WTC11 (cell line): ENCODE measurements at regions not wholly inside any gene's neighbourhood (a gene's known extent, or its start where the extent isn't known, plus 50 kb on each side); places are given as distances from the start of the nearest gene placed in this dataset.

Source experiments
- ATAC-seq: fragments of 200-7000 bp; cut with Tn5 transposase; 2 replicates; pipeline ENCODE4 v1.10.0; 2021; ENCODE audit warnings: mild to moderate bottlenecking, moderate library complexity
- CTCF ChIA-PET: fragments of 300-600 bp; sonication (Branson Sonifier 250); formaldehyde crosslinking; loops from one replicate; lab custom pipeline; 2021; ENCODE audit warnings: antibody characterized with exemption; lab: Charles Lee
- POLR2A ChIA-PET: fragments of 350-600 bp; sonication (Branson Sonifier 250); formaldehyde crosslinking; loops from one replicate; lab custom pipeline; 2021; ENCODE audit warnings: antibody characterized with exemption; lab: Charles Lee
- DNase-seq: peaks from one replicate; pipeline ENCODE4 v3.0.0; 2021; ENCODE audit warnings: low spot score
- H3K27ac Mint-ChIP-seq: 2 replicates; pipeline ENCODE4 v1.8.0; 2021; ENCODE audit warnings: mixed read lengths
- H3K27me3 Mint-ChIP-seq: 2 replicates; pipeline ENCODE4 v1.8.0; 2021; ENCODE audit warnings: low read depth, mild to moderate bottlenecking, moderate library complexity, mixed read lengths
- H3K36me3 Mint-ChIP-seq: 2 replicates; pipeline ENCODE4 v1.8.0; 2021; ENCODE audit warnings: mixed read lengths
- H3K4me1 Mint-ChIP-seq: 2 replicates; pipeline ENCODE4 v1.8.0; 2022; ENCODE audit warnings: mixed read lengths
- H3K4me3 Mint-ChIP-seq: 2 replicates; pipeline ENCODE4 v1.8.0; 2021; ENCODE audit warnings: mild to moderate bottlenecking, moderate library complexity, mixed read lengths
- H3K9me3 Mint-ChIP-seq: 2 replicates; pipeline ENCODE4 v1.8.0; 2021; ENCODE audit warnings: mixed read lengths
- CDX4 ChIP-seq: fragments of 250-450 bp; sonication (Bioruptor Pico); IDR thresholded peaks from 2 replicates; pipeline ENCODE4 v1.9.0; 2021; ENCODE audit warnings: moderate library complexity, mild to moderate bottlenecking, inconsistent platforms, borderline replicate concordance
- ERG ChIP-seq: fragments of 250-450 bp; sonication (Bioruptor Pico); IDR thresholded peaks from 2 replicates; pipeline ENCODE4 v1.8.0; 2021; ENCODE audit warnings: mild to moderate bottlenecking
- FOXJ3 ChIP-seq: sonication (generic); formaldehyde crosslinking; IDR thresholded peaks from 2 replicates; pipeline ENCODE4 v1.9.0; 2021; ENCODE audit warnings: missing genetic modification reagents, mild to moderate bottlenecking, borderline replicate concordance
- FOXP4 ChIP-seq: sonication (generic); formaldehyde crosslinking; IDR thresholded peaks from 2 replicates; pipeline ENCODE4 v1.8.0; 2022; ENCODE audit warnings: mild to moderate bottlenecking, missing genetic modification reagents
- GTF2I ChIP-seq: fragments of 250-450 bp; sonication (Bioruptor Pico); conservative IDR thresholded peaks from 2 replicates; pipeline ENCODE4 v1.4.0; 2021; ENCODE audit warnings: mild to moderate bottlenecking
- IRF1 ChIP-seq: sonication (generic); formaldehyde crosslinking; IDR thresholded peaks from 2 replicates; pipeline ENCODE4 v1.8.0; 2023; ENCODE audit warnings: missing genetic modification reagents
- JUN ChIP-seq: sonication (generic); formaldehyde crosslinking; IDR thresholded peaks from 2 replicates; pipeline ENCODE4 v1.8.0; 2023; ENCODE audit warnings: mild to moderate bottlenecking, missing genetic modification reagents
- KAT7 ChIP-seq: sonication (generic); formaldehyde crosslinking; IDR thresholded peaks from 2 replicates; pipeline ENCODE4 v1.8.1; 2023; ENCODE audit warnings: missing genetic modification reagents, mild to moderate bottlenecking, borderline replicate concordance
- MLX ChIP-seq: sonication (generic); formaldehyde crosslinking; IDR thresholded peaks from 2 replicates; pipeline ENCODE4 v1.8.1; 2023; ENCODE audit warnings: mild to moderate bottlenecking, missing genetic modification reagents, moderate library complexity
- MXD4 ChIP-seq: fragments of 250-450 bp; sonication (Bioruptor Pico); IDR thresholded peaks from 2 replicates; pipeline ENCODE4 v1.8.0; 2021; ENCODE audit warnings: mild to moderate bottlenecking, moderate library complexity, borderline replicate concordance
- NFYB ChIP-seq: sonication (generic); formaldehyde crosslinking; conservative IDR thresholded peaks from 2 replicates; pipeline ENCODE4 v1.8.0; 2022; ENCODE audit warnings: low read depth, missing genetic modification reagents
- NR2C2 ChIP-seq: sonication (generic); formaldehyde crosslinking; IDR thresholded peaks from 2 replicates; pipeline ENCODE4 v1.8.0; 2022; ENCODE audit warnings: mild to moderate bottlenecking, missing genetic modification reagents
- PRRX2 ChIP-seq: fragments of 250-450 bp; sonication (Bioruptor Pico); IDR thresholded peaks from 2 replicates; pipeline ENCODE4 v1.8.0; 2021; ENCODE audit warnings: mild to moderate bottlenecking
- RORB ChIP-seq: fragments of 250-450 bp; sonication (Bioruptor Pico); IDR thresholded peaks from 2 replicates; pipeline ENCODE4 v1.9.0; 2021; ENCODE audit warnings: mild to moderate bottlenecking
- SMAD4 ChIP-seq: sonication (generic); formaldehyde crosslinking; IDR thresholded peaks from 2 replicates; pipeline ENCODE4 v1.8.0; 2022; ENCODE audit warnings: mild to moderate bottlenecking, missing genetic modification reagents
- SOX15 ChIP-seq: fragments of 250-450 bp; sonication (Bioruptor Pico); IDR thresholded peaks from 2 replicates; pipeline ENCODE4 v1.9.0; 2021; ENCODE audit warnings: mild to moderate bottlenecking
- TCF7 ChIP-seq: sonication (generic); formaldehyde crosslinking; IDR thresholded peaks from 2 replicates; pipeline ENCODE4 v1.8.0; 2022; ENCODE audit warnings: mild to moderate bottlenecking, low read depth, missing genetic modification reagents, moderate library complexity
- TEAD1 ChIP-seq: sonication (generic); formaldehyde crosslinking; IDR thresholded peaks from 2 replicates; pipeline ENCODE4 v1.8.0; 2022; ENCODE audit warnings: mild to moderate bottlenecking, missing genetic modification reagents
- ZMAT4 ChIP-seq: fragments of 250-450 bp; sonication (Bioruptor Pico); IDR thresholded peaks from 2 replicates; pipeline ENCODE4 v1.9.0; 2021; ENCODE audit warnings: mild to moderate bottlenecking
- ZNF138 ChIP-seq: sonication (generic); formaldehyde crosslinking; conservative IDR thresholded peaks from 2 replicates; pipeline ENCODE4 v1.8.1; 2022; ENCODE audit warnings: mild to moderate bottlenecking, moderate library complexity, missing genetic modification reagents
- ZNF219 ChIP-seq: sonication (generic); formaldehyde crosslinking; IDR thresholded peaks from 2 replicates; pipeline ENCODE4 v1.8.0; 2023; ENCODE audit warnings: missing genetic modification reagents, mild to moderate bottlenecking, borderline replicate concordance
- ZNF232 ChIP-seq: sonication (generic); formaldehyde crosslinking; IDR thresholded peaks from 2 replicates; pipeline ENCODE4 v1.8.0; 2022; ENCODE audit warnings: mild to moderate bottlenecking, missing genetic modification reagents
- ZNF263 ChIP-seq: sonication (generic); formaldehyde crosslinking; IDR thresholded peaks from 2 replicates; pipeline ENCODE4 v1.8.1; 2022; ENCODE audit warnings: low read depth, mild to moderate bottlenecking, moderate library complexity, missing genetic modification reagents
- ZNF416 ChIP-seq: fragments of 250-450 bp; sonication (Bioruptor Pico); IDR thresholded peaks from 2 replicates; pipeline ENCODE4 v1.9.0; 2021; ENCODE audit warnings: mild to moderate bottlenecking, inconsistent platforms
- ZNF425 ChIP-seq: fragments of 250-450 bp; sonication (Bioruptor Pico); conservative IDR thresholded peaks from 2 replicates; pipeline ENCODE4 v1.9.0; 2021; ENCODE audit warnings: mild to moderate bottlenecking

- ChIA-PET POLR2A (no interaction called here), CTCF (no interaction called here)
- H3K4me3 Mint-ChIP-seq = no peak overlapping the region
- ATAC-seq (no peak), DNase-seq (no peak)
- H3K4me1 Mint-ChIP-seq = peaks cover 3% of the 10 kb centered on the region
- H3K27ac Mint-ChIP-seq = peak overlapping the region; percentile 5; the same call in 1 of the 2 replicates
- H3K9me3 Mint-ChIP-seq = peaks cover 14% of the 10 kb centered on the region
- TF ChIP-seq RORB = no peak
- TF ChIP-seq MXD4 (CRISPR knock-in tag) = no peak
- no peak for TF ChIP-seq ZNF219 (CRISPR knock-in tag)
- TF ChIP-seq ZNF425 = no peak
- no peak for TF ChIP-seq ZNF138 (CRISPR knock-in tag)
- no peak for TF ChIP-seq CDX4 (CRISPR knock-in tag)
- TF ChIP-seq FOXP4 = no peak
- no peak for TF ChIP-seq MLX (CRISPR knock-in tag)
- H3K27me3 Mint-ChIP-seq = no peaks in the 10 kb centered on the region; the same call in none of the 2 replicates
- H3K36me3 Mint-ChIP-seq = peaks cover 10% of the 10 kb centered on the region
Measured at GRCh38 chr6:40247516-40248115, 313.4 kb upstream of the MOCS1 start.

GRCh38 chr6:40244699-40245098, 310.4 kb upstream of the MOCS1 start:
- Mint-ChIP-seq H3K4me3 (no peak overlapping the region), H3K4me1 (no peaks in the 10 kb centered on the region), H3K9me3 (peaks cover 24% of the 10 kb centered on the region), H3K27me3 (no peaks in the 10 kb centered on the region; the same call in 1 of the 2 replicates), H3K27ac (no peak overlapping the region), H3K36me3 (peaks cover 14% of the 10 kb centered on the region)
- TF ChIP-seq ZNF263 (CRISPR knock-in tag) (no peak), SMAD4 (no peak), TEAD1 (CRISPR knock-in tag) (no peak), FOXJ3 (no peak), TCF7 (CRISPR knock-in tag) (no peak), ZNF416 (CRISPR knock-in tag) (no peak), NFYB (no peak), ZNF232 (CRISPR knock-in tag) (no peak), KAT7 (no peak), GTF2I (CRISPR knock-in tag) (no peak), ERG (CRISPR knock-in tag) (no peak), SOX15 (CRISPR knock-in tag) (no peak), JUN (no peak), ZMAT4 (no peak), NR2C2 (CRISPR knock-in tag) (no peak), IRF1 (CRISPR knock-in tag) (no peak), PRRX2 (CRISPR knock-in tag) (no peak)
- ATAC-seq = no peak
- CTCF ChIA-PET = no interaction called here
- POLR2A ChIA-PET = no interaction called here
- no peak for DNase-seq
